HG03521 (cell line): ENCODE measurements at regions not wholly inside any gene's neighbourhood (a gene's known extent, or its start where the extent isn't known, plus 50 kb on each side); places are given as distances from the start of the nearest gene placed in this dataset.

Experiments
- ATAC-seq: cut with Tn5 transposase; IDR thresholded peaks from one replicate; pipeline ENCODE4 v1.9.1; 2021; ENCODE audit warnings: mild to moderate bottlenecking, moderate library complexity; ENCODE audit not compliant: unreplicated experiment

DNA sequence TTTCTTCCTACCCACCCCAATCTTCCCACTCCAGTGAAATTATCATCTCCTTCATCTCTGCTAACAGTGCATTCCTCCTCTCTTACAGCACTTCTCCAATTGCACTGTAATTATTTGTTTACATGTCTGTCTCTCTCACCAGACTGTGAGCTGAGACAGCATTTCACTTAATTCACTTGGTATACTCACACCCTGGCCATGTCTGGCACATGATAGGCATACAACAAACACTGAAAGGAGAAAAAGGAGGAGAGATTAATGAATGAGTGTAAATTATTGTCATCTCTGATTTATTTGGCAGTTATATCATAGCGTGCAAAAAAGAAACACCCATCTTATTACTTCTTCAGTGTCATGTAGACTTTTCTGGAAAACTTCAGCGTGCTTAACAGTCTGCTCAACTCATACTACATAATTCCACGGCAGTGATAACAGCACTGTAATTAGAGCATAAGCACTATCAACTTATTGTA is 452.3 kb downstream of the ADAMTS20 start:
- no peak for ATAC-seq

DNA sequence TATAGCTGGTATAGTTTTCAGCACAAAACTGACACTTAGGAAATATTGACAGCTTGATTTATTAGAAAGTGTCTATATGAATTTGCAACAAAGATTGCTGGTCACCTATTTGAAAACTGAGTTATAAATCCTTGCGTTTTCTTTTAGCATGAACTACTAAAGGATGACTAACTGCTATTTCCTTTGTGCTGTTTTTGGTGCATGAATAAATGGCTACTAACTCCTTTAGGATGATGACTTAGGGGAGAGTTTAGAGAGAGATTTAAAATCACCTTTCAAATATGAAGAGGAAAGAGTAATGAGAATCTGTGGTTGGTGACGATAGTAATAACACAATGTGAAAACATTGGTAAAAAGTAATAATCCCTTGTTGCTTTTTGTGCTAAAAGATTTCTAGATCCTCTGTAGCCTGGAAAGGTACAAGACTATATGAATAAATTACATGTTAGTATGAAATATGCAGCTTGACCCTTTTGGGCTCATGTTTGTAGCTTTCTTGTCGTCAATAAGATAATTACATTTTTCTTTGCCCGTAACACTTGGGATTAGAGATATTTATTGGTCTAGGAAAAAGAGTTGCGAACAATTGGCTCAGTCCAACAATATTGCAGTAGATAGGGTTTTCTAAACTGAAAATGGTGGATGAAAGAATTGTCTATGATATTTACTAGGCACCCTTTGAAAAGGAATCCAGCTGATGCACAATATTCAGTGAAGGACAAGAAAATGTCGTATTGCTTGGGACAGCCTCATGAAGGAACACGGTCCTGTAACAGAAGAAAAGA is 453.0 kb downstream of the ADAMTS20 start:
- no peak for ATAC-seq

DNA sequence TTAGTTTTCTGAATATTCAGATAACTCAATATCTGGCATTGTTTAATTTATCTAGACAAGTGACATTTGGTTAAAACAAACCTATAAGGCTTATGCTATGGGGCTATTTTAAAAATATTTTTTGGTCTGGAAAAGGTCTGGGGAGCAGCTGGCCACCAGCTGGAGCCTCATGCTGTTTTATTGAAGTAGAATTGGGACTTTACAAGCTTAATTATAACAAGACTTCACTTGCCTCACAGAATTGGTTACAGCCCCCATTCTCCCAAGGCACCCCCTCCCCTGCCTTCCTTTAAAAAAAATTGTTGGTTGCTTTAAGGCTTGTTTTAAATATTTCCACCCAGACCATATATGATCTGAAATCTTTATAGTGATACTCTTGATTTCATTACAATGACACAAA is 453.9 kb downstream of the ADAMTS20 start:
- ATAC-seq, result no peak

DNA sequence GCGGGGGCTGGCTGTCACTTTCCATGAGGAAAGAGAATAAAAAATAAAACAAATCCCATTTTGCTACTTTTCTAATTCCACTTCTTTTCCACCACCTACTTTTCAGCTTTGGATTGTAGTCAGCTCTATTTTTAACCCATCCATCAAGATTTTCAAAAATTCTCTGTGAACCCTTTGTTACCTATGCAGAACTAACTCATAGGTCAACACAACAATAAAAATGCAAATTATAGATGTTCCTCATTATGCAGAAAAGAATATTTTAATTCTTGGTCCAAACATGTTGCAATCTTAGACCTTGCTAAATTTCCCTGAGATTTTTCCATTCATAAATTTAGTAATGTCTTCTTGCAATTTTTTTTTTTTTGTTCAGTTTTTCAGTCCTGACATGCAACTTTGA is 454.5 kb downstream of the ADAMTS20 start:
- no peak for ATAC-seq

DNA sequence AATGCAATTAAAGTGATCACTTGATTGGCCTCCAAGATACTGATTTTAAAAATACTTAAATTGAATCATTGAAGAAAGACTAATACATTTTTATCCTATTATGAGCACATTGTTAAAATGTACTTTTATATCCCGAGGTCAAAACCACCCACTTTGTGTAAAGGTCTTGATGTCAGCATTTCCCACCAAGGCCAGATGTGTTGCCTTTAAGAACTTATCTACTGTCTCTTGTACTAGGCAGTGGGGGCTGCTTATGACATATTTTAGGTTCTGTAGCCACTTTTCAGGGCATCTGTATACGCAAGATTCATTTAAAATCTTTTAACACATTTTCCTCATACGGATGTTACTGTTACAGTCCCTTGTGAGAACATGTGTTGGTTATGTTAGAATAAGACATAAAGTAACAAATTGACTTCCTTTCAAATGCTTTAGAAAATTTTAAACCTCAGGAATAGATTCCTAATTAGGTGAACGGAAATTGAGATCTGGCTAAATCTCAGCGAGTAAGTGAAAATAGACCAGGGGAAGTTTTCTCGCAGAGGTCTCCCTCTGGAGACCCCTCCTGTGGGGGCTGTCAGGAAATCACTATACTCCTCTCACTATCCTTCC is 456.2 kb downstream of the ADAMTS20 start:
- ATAC-seq, result no peak

DNA sequence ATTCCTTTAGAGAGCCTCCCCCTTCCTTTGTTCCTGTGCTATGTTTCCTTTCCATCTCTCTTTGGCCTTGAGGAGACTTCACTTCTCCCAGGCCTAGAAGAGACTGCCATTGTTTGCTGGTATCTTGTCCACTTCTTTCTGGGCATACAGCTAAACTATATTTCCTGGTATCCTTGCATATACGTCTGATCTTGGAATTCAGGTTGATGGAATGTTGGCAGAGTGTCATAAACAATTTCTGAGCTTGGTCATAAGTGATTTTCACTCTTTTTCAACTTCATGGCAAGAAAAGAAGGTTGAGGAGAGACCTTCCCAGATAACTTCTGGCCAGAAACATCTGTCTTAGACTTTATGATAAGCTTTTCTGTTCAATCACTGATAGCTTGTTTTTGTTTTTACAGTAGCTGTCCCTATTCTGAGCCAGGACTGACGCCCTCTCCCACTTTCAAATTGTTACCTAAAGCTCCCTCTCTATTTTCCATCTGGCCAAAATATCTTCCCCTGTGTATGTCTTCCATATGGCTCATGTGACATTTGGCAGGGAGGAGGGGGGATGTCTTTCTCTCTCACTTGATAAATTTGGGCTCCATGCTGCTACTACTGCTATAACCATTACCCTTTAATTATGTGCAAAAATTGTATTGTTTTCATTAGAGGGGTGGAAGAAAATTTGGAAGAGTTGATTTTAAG is 457.0 kb downstream of the ADAMTS20 start:
- ATAC-seq, result no peak

DNA sequence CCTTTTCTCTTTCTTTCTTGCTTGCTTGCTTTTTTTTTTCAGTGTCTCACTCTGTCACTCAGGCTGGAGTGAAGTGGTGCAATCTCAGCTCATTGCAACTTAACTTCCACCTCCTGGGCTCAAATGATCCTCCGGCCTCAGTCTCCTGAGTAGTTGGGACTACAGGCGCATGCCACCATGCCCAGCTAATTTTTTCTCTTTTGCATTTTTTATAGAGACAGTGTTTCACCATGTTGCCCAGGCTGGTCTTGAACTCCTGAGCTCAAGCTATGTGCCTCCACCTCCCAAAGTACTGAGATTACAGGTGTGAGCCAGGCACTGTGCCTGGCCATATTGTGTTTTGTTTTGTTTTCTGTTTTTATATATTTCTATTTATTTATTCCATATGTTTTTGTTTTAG is 461.0 kb downstream of the ADAMTS20 start:
- ATAC-seq, result no peak

DNA sequence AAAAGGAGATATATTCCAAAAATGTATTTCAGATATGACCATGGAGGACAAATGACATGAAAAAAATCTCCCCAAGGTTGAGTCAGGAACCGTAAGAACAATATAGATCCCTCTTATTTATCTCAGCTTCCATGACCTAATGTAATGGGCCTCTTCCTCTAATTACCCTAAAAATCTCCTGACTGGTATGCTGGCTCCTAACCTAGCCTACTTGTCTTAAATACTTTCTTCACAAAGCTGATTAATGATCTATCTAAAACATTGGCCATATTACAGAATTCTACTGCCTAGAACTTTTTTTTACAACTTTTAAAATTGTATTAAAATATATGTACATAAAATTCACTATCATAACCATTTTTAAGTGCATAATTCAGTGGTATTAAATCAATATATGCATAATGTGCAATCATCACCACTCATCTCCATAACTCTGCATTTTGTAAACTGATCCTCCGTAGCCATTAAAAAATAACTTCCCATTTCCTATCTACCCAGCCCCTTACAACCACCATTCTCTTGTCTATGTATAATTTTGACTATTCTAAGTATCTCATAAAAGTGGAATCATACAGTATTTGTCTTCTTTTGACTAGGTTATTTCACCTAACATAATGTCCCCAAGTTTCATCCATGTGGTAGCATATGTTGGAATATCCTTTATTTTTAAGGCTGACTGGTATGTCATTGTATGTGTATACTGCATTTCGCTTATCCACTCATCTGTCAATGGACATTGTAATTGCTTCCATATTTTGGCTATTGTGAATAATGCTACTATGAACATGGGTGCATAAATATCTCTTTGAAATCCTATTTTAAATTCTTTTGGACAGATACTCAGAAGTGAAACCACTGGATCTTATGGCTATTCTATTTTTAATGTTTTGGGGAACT is 464.6 kb downstream of the ADAMTS20 start:
- no peak for ATAC-seq

DNA sequence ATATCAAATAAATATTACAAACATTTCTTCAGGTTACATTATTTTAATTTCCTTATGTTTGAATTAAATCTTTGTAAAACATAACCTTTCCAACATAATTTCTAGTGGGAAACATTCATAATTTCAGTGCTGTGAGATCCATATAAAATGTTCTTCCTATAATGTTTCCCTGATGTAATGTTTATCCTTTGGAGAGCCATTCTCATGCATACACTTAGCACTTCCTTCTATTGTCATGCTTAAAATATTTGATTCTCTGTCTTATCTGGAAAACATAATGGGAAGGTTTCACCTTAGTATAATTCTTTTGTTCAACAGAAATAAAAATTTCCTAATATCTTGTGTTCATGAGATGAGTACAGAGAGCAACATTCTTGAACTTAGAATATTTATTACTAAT is 472.5 kb downstream of the ADAMTS20 start:
- no peak for ATAC-seq

DNA sequence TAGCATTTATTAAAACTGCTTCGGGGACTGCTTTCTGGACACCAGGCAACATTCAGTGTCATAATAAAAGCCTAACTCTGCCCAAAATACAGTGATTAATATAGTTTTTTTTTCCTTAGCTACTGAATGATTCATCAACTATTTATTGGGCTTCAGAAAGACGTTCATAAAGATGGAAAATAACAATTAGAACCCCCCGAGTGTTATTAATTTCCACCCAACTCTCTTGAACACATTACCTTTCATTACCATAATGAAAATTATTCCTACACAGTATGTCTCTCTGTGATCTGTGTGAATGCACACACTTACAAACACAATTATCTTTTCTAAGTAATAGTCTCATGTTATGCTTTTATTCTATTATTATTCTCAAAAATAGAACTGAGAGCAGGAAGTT is 473.0 kb downstream of the ADAMTS20 start:
- ATAC-seq, result no peak

DNA sequence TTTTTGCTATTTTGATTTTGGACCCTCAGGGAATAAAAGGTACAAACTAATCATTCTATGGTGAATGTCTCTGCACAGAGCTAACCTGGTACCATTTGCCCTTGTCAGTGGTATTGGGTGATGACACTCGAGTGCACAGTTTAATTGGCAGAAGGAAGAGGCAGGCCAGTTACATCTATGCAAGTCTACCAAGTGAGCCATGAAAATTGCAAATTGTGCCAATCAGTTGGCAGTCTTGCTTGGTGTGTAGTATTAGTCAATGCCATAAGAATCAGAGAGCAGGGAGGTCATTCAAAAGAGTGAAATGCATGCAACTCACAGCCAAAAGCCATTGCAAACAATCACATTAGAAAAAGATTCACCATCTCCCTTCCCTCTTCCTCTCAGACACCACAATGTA is 479.6 kb downstream of the ADAMTS20 start:
- ATAC-seq, result no peak

DNA sequence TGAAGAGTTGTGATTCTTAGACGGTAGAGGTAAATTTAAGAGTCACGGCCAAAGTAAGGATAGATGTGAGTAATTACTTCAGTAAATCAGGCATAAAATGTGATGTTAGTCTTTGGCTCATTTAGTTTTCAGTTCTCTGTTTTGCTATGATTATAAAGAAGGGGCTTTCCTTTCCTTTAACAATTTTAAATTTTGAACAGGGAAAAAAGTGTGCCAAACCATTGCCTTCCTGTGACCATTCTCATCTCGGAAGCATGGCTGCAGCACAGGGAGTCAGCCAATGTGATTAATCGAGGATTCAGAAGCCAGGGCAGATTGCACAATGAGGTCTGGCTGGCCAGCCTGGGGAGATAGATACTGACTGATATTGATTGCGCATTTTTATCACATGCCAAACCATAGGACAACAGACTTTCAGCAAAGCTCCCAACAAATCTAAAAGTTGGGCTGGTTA is 480.2 kb upstream of the PRICKLE1 start:
- ATAC-seq, result no peak

DNA sequence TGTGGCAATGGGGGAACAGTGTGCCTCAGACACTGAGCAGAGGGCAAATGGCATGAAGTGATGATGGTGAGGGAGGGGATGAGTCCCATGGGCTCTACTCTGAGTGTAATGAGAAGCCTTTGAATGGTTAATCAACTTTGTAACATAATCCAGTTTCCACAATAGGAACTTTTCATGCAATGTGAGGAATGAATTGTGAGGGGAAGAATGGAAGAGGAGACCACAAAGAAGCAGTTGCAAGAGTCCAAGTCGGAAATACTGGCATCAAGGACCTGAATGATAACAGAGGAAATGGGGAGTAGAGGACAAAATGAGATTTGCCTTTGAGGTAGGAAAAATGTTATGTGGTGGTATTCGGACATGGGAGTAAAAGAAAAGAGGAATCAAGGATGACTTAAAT is 476.9 kb upstream of the PRICKLE1 start:
- no peak for ATAC-seq

DNA sequence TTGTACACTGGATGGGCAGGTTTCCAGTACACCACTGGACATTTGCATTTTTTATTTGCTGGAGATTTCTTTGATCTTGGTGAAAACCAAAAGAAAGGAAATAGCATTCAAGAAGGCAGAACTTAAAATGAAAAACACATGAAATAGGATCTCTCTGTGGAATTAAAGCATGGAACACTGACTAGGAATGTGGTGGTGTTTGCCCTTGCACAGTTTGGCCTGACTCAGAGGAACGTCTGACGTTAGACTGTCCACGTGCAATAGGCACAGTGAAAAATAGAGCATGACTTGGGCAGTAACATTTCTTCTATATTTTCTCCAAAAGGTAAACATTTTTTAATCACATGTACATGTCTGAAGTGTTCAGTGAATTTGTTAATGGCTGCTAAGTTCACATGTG is 474.1 kb upstream of the PRICKLE1 start:
- ATAC-seq, result no peak

DNA sequence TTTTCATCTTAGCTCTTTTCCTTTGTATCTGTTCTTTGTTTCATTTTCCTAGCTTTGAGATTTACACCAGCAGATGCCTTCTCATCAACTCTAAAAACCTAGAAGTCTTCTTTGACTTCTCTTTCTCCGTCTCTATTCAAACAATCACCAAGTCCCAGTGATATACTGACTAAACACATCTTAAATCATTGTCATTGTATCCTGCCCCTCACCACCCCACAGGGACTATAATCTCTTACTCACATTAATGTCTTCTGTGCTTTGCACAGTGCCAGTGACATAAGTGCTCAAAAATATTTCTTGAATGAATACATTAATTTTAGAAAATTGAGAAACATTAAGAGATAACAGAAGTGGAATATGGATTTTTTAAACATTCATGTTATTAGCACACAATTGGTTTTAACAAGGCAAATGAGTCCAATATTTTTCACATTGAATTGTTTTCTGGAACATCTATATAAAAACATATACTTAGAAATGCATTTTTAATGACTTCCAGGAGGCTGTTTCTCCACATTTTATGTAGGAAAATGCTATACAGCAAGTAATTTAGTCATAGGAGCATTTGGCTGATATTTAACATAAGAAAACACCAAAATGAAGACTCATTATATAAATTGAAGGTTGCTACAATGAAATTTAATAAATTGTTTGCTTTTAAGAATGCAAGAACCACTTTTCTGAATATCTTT is 472.8 kb upstream of the PRICKLE1 start:
- no peak for ATAC-seq

DNA sequence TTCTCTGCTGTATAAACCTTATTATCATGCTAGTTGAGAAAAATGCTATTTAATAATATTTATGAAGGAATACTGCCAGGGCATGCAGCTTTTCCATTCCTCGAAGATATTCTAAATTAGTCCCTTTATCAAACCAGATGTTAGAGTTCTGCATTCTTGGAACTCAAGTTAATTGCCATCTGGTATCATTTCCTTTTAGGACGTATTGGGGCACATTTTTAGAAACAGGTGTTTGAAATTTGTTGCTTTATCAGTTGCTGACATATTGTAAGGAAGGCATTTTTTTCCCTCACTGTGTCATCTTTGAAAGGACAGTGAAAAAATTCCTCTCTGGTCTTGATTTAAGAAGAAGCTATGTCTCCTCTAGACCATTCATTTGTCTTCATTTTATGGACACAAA is 471.2 kb upstream of the PRICKLE1 start:
- no peak for ATAC-seq

DNA sequence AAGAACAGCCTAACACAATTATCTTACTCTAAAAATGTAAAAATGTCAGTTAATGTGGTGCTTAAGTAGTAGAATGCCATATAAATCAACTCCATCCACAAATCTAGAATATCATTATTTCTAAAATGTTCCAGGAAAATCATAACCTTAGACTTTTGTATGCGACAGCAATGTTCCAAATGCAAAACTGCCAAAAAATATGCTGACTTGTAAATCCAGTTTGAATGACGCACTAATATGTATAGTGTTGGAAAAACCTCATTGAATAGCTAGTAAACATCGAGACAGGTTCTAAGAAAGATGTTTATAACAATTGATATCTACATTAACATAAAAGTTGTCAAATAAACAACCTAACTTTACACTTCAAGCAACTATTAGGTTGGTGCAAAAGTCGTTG is 469.1 kb upstream of the PRICKLE1 start:
- ATAC-seq, result no peak

DNA sequence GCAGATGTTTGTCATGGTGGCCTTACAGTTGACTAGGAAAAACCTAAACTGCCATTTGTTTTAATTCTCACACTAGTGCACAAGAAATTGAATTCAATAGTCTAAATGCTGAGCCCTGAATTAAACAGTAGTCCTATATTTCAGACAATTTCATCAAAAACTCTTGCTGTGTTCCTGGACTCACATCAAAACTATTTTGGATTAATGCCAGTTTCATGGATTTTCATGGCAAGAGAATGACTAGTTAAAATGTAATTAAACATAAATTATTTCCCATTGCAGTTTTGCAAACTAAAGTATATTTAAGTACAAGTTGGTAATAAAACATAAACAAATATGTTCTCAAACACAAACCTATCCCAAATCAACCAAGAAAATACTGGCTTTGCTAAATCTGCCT is 468.0 kb upstream of the PRICKLE1 start:
- ATAC-seq, result no peak

DNA sequence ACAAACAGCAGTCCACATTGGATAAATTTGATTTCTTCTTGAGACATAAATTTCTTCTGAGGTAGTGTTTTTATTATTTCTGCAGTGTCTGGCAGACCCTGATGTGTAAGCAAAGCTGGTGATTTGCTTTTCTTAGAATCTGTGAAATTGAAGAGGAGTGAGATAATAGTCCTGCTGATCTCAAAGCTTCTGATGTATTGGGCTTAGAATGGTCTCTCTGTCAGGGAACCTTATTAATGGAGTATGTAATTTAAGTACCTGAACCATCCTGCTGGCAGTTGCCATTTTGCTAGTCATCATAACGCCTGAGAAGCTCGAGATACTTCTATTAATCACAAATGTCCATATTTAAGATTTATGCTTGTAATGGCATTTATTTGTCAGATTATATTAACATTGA is 464.5 kb upstream of the PRICKLE1 start:
- ATAC-seq, result no peak

DNA sequence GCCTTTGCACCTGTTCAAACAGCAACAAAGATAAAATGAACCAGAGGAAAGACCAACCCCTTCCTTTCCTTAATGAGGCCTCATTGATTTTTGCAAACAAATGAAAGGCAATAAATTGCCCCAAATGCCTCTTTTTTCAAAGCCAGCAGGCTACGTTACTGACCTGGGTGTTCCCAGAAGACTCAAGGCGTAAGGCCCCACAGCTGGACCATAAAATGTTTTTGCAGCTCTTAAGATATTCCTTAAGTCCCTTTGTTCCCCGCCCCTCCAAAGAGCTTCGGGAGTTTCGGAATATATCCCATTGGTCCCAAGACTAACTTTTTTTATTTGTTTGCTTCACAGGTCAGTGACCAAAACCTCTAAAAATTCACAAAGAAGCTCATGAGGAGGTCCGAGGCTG is 462.9 kb upstream of the PRICKLE1 start:
- no peak for ATAC-seq
